KOPT-K1 (cell line): ENCODE measurements at regions not wholly inside any gene's neighbourhood (a gene's known extent, or its start where the extent isn't known, plus 50 kb on each side); places are given as distances from the start of the nearest gene placed in this dataset.

Experiments
- H3K27ac ChIP-seq: fragments of 200-600 bp; sonication (generic); 2 replicates; pipeline ENCODE4 v1.5.1; 2016; ENCODE audit warnings: antibody characterized with exemption, mild to moderate bottlenecking, low read depth, low read length; ENCODE audit not compliant: poor library complexity, severe bottlenecking
- H3K36me3 ChIP-seq: fragments of 200-600 bp; sonication (generic); 2 replicates; pipeline ENCODE4 v1.5.1; 2017; ENCODE audit warnings: antibody characterized with exemption, mild to moderate bottlenecking, low read length, moderate library complexity; ENCODE audit not compliant: insufficient read depth
- H3K9me3 ChIP-seq: fragments of 200-600 bp; sonication (generic); 2 replicates; pipeline ENCODE4 v1.5.1; 2017; ENCODE audit warnings: antibody characterized with exemption, low read length, mild to moderate bottlenecking; ENCODE audit not compliant: insufficient read depth, poor library complexity, severe bottlenecking

GRCh38 chr6:139756381-139756780, 381.9 kb upstream of the CITED2 start:
- Histone ChIP-seq H3K27ac (no peak overlapping the region), H3K36me3 (no peaks in the 10 kb centered on the region), H3K9me3 (no peaks in the 10 kb centered on the region)

DNA sequence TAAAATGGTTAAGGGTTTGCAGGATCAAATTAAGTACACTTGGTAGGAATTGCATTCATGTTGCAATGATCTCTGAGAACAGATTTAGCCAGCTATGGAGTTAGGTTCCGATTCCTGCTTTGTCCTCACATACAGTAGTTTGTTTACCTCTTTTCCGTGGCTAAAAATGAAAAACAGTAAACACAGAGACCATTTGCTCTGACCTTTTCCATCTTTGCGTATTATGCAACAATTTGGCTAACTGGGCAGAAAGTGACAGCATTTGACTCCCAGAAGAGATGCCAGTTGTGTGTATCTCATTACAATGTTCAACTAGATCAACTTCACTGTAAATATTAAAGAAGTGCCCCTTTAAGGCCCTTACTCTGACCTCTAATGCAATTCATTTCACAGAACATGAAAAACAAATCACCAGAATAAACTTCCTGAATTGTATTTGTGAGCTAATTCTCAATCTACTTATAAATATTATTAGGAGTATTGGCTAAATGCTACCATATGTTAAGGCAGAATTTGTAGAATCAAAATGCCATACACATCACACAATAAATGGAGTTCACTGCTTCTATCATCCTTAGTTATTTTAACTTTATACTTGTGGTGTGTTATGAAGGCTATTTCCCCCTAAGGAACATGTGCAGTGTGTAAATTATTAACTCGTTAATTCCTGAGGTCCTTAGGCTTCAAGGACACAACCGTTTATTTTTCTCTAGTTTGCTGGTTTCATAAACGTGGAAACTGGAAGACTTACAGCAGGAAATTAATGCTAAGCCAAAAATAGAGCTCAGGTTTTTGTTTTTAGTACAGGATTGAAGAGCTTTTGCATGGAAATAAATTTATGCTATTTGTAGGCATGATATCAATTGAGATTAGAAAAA, 380.7 kb upstream of the CITED2 start:
- Histone ChIP-seq H3K36me3 (no peaks in the 10 kb centered on the region), H3K27ac (no peak overlapping the region), H3K9me3 (no peaks in the 10 kb centered on the region)

GRCh38 chr6:139753198-139753861, 378.9 kb upstream of the CITED2 start:
- no peak overlapping the region for H3K27ac ChIP-seq
- H3K36me3 ChIP-seq = no peaks in the 10 kb centered on the region
- no peaks in the 10 kb centered on the region for H3K9me3 ChIP-seq

GRCh38 chr6:139752086-139752485, 377.6 kb upstream of the CITED2 start:
- Histone ChIP-seq H3K9me3 (no peaks in the 10 kb centered on the region), H3K36me3 (no peaks in the 10 kb centered on the region), H3K27ac (no peak overlapping the region)

DNA sequence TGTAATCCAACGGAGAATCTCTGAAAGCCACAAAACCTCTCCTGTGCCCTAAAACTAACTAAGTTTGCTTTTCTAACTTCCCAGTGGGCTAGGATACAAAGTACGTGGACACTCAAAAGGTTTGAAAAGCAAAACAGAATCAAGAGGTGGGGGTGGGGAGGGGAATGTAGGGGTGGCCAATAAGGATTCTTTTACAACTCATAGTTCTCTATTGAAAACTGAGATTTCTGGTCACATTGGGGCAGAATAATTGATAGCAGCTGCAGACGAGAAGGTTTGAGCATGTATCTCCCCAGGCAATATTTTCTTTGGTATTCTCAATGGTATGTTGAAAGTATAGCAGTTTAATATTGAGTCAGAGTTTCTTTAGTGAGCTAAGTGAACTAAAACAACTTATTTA, 376.7 kb upstream of the CITED2 start:
- Histone ChIP-seq H3K36me3 (no peaks in the 10 kb centered on the region), H3K27ac (no peak overlapping the region), H3K9me3 (no peaks in the 10 kb centered on the region)

- no peak overlapping the region for H3K27ac ChIP-seq
- no peaks in the 10 kb centered on the region for H3K36me3 ChIP-seq
- H3K9me3 ChIP-seq = no peaks in the 10 kb centered on the region
Observed at GRCh38 chr6:139748353-139749146, 374.1 kb upstream of the CITED2 start.

- no peak overlapping the region for H3K27ac ChIP-seq
Observed at GRCh38 chr6:139747154-139747553, 372.7 kb upstream of the CITED2 start.

DNA sequence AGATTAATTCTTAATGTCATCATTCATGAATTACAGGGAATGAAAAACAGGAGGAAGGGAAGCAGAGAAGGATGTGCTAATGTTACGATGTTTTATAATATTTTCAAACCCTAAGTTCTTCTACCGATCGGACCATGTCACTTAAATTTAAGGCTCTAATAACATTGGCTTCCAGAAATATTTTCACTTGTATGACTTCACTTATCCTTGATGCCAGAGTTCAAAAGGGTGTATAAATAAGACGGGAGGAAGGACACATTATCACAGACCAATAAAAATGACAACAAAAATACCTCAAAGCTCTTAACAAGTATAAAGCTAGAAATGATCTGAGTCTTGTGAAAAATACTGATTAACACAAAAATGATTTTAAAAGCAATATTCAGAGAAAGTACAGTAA, 370.4 kb upstream of the CITED2 start:
- H3K9me3 ChIP-seq = no peaks in the 10 kb centered on the region
- H3K36me3 ChIP-seq = no peaks in the 10 kb centered on the region
- H3K27ac ChIP-seq = no peak overlapping the region

More at GRCh38 chr6:139747154-139747553, 372.7 kb upstream of the CITED2 start:
- Histone ChIP-seq H3K9me3 (no peaks in the 10 kb centered on the region), H3K36me3 (no peaks in the 10 kb centered on the region)

- no peaks in the 10 kb centered on the region for H3K36me3 ChIP-seq
- no peaks in the 10 kb centered on the region for H3K9me3 ChIP-seq
- no peak overlapping the region for H3K27ac ChIP-seq
Observed at GRCh38 chr6:139743664-139744437, 369.4 kb upstream of the CITED2 start.

DNA sequence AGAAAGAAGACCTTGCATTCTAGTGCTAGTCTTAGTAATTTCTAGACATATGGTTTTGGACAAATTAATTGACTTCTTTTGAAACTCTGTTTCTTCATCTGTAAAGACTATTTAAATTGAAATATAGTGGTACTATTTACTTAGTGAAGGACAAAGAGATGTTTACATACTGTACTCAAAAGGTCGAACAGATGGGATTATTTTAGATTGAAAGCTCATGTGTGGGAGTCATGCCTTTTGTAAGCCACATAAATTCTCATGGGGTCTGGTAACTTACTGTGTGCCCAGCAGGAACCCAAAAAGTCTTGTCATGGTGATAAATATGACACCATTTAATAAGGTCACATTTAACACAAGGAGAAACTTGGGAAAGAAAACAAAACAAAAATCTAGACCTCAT, 368.2 kb upstream of the CITED2 start:
- Histone ChIP-seq H3K9me3 (no peaks in the 10 kb centered on the region), H3K36me3 (no peaks in the 10 kb centered on the region), H3K27ac (no peak overlapping the region)

DNA sequence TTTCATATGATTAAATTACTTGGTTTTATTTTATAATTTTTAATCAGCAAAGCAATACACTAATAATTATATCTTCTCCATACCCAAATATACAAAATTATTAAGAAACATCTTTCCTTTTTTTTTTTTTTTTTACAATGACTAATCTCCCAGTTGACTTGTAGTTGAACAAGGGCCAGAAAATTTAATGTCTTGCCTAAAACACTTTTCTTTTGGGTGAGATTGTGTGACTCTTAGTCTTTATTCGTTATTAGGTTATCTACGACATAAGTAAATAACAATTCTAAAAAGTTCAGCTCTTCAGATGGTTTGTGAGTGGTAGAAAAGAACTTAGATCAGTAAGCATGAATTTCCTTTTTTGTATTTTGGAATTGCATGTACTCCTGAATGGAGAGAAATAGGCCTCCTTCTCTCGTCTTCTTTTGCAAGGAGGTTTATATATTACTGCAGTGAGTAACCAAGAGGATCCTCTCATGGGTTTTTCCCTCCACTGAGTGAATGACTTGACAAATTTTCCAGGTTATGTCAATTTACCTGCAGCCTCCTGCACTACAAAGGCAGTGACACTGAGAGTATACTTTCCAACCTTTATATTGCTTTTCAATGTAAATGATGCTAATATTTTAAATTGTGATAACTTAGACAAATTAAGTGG, 364.5 kb upstream of the CITED2 start:
- no peaks in the 10 kb centered on the region for H3K9me3 ChIP-seq
- H3K27ac ChIP-seq = no peak overlapping the region
- no peaks in the 10 kb centered on the region for H3K36me3 ChIP-seq

- H3K9me3 ChIP-seq = no peaks in the 10 kb centered on the region
- no peak overlapping the region for H3K27ac ChIP-seq
- H3K36me3 ChIP-seq = no peaks in the 10 kb centered on the region
Observed at GRCh38 chr6:139736325-139736906, 362.0 kb upstream of the CITED2 start.

DNA sequence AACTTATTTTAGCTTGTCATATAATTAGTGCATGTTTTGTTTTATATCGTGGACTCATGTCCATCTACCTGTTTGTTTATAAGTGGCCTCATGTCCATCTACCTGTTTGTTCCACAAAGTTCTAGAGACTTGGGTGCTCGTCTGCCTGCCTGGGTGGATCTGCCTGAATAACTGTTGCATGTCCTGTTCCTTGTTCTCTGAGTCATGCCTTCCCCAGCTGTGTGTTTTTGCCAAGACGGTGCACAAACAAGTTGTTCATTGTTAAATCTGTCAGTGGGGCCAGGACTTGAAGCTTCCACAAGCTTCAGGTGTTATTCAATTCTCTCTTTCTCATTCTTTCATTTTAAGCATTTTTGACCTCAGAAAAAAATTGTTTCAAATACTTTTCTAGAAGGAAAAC, 358.0 kb upstream of the CITED2 start:
- Histone ChIP-seq H3K27ac (no peak overlapping the region), H3K36me3 (no peaks in the 10 kb centered on the region)

More for the DNA sequence above, 358.0 kb upstream of the CITED2 start:
- H3K9me3 ChIP-seq = no peaks in the 10 kb centered on the region
